ENCODE measurements at regions not wholly inside any gene's neighbourhood (a gene's known extent, or its start where the extent isn't known, plus 50 kb on each side); places are given as distances from the start of the nearest gene placed in this dataset.

DNA sequence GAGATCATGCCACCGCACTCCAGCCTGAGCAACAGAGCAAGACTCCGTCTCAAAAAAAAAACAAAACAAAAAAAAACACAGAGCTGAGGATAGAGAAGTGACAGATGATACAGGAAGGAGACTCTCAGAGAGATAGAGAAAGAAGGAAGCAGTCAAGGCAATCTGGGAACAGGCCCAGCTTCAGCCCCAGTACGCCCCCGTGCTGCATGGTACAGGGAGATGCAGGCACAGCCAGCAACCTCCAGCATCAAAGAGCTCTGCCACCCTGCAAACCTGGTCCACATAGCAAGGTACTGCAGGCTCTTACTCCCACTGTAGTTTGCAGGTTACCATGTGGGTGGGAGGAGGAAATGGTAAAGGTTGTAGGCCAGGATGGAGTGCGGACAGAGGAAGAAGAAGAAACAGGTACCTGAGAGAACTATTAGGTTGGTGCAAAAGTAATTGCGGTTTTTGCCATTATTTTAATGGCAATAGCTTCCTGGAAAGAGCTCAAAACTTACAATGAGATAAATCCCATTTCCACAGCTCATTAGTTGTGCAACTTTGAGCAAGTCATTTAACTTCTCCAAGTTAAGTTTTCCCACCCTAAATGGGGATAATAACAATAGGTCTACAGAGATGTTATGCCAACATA, 253.0 kb downstream of the ARRDC4 start:
- no peak for TF ChIP-seq POLR2A (IDR thresholded peaks at IDR 0.05)
- TF ChIP-seq EP300 (IDR thresholded peaks at IDR 0.05; ENCODE audit: low read depth) = no peak
- no peak for TF ChIP-seq POLR2AphosphoS5 (IDR thresholded peaks at IDR 0.05)
- TF ChIP-seq, protein P1, sequence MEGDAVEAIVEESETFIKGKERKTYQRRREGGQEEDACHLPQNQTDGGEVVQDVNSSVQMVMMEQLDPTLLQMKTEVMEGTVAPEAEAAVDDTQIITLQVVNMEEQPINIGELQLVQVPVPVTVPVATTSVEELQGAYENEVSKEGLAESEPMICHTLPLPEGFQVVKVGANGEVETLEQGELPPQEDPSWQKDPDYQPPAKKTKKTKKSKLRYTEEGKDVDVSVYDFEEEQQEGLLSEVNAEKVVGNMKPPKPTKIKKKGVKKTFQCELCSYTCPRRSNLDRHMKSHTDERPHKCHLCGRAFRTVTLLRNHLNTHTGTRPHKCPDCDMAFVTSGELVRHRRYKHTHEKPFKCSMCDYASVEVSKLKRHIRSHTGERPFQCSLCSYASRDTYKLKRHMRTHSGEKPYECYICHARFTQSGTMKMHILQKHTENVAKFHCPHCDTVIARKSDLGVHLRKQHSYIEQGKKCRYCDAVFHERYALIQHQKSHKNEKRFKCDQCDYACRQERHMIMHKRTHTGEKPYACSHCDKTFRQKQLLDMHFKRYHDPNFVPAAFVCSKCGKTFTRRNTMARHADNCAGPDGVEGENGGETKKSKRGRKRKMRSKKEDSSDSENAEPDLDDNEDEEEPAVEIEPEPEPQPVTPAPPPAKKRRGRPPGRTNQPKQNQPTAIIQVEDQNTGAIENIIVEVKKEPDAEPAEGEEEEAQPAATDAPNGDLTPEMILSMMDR (IDR thresholded peaks at IDR 0.05) = no peak
- H3K4me1 ChIP-seq = no peaks in the 10 kb centered on the region
- H3K27me3 ChIP-seq = no peaks in the 10 kb centered on the region
- in situ Hi-C loops (cut with MboI; ENCODE audit: low pct_ligation_motif_present in 1 of 4, low pct_unique_long_range_greater_than_20kb in 1 of 4, low sequenced_read_pairs in 3 of 4) (no loop called here), intact Hi-C loops (cut with DNase I; ENCODE audit: low total_unique reads) (no loop called here)
- no peak for DNase-seq
- no peaks in the 10 kb centered on the region for H3K36me3 ChIP-seq
- no peak overlapping the region for H3K4me3 ChIP-seq
- 75 to 79% methylated on average over 4 to 6 of the region's 6 CpGs for WGBS, 2 donors (ENCODE audit: low coverage in 1 of 2)
- H3K9me3 ChIP-seq = no peaks in the 10 kb centered on the region
- no peak overlapping the region for H3K27ac ChIP-seq

DNA sequence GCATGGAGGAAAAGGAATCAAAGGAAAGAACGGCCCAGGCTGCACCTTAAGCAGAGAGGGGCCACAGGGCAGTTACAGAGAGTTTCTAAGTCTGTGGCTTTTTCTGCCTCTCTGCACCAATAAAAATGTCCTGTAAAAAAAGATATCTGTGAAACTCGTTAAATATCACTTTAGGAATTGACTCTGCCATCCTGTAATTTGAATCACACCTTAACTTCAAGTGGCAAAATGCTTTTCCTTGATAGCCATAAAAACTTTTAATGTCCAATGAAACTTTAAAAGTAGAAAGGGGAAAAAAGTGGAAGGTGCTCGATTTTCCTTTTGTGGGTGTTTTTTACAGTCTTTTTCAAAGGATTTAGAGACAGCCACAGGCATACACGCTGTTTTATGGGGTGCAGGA, 255.7 kb downstream of the ARRDC4 start:
- intact Hi-C loops (cut with DNase I; ENCODE audit: low total_unique reads) = no loop called here
- 26 to 36% methylated on average over 4 of the region's 4 CpGs for WGBS, 2 donors (ENCODE audit: low coverage in 1 of 2)

DNA sequence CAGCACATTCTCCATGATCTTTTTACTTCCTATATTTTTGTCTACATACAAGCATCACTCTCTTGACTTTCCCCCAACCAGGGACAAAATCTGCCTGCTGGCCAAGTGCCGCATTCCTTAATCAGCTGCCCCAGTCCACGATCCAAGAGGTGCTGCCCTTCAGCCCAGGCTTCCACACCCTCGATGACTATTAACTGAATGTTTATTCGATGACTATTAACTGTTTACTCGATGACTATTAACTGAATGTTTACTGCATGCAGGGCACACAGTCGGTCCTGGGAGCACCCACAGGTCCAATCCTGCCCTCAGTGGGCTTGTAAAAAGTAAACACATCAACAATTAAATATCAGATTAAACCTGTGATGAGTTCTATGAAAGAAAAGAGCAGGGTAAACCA, 256.9 kb downstream of the ARRDC4 start:
- DNase-seq = no peak
- in situ Hi-C loops (cut with MboI; ENCODE audit: low pct_ligation_motif_present in 1 of 4, low pct_unique_long_range_greater_than_20kb in 1 of 4, low sequenced_read_pairs in 3 of 4) (no loop called here), intact Hi-C loops (cut with DNase I; ENCODE audit: low total_unique reads) (no loop called here)
- 76 to 90% methylated on average over 2 to 6 of the region's 6 CpGs for whole genome bisulfite sequencing, 2 donors (ENCODE audit: low coverage in 1 of 2)
- Histone ChIP-seq H3K36me3 (no peaks in the 10 kb centered on the region), H3K27ac (no peak overlapping the region), H3K4me1 (no peaks in the 10 kb centered on the region), H3K27me3 (no peaks in the 10 kb centered on the region), H3K9me3 (no peaks in the 10 kb centered on the region), H3K4me3 (no peak overlapping the region)
- TF ChIP-seq POLR2AphosphoS5 (IDR thresholded peaks at IDR 0.05) (no peak), POLR2A (IDR thresholded peaks at IDR 0.05) (no peak), EP300 (IDR thresholded peaks at IDR 0.05; ENCODE audit: low read depth) (no peak)
- TF ChIP-seq, protein P1 (IDR thresholded peaks at IDR 0.05) = no peak

More for the DNA sequence above, 255.7 kb downstream of the ARRDC4 start:
- Histone ChIP-seq H3K27ac (no peak overlapping the region), H3K27me3 (no peaks in the 10 kb centered on the region), H3K4me1 (no peaks in the 10 kb centered on the region), H3K36me3 (no peaks in the 10 kb centered on the region), H3K9me3 (no peaks in the 10 kb centered on the region), H3K4me3 (no peak overlapping the region)
- in situ Hi-C loops (cut with MboI; ENCODE audit: low pct_ligation_motif_present in 1 of 4, low pct_unique_long_range_greater_than_20kb in 1 of 4, low sequenced_read_pairs in 3 of 4) = no loop called here
- TF ChIP-seq, protein P1 (IDR thresholded peaks at IDR 0.05) = no peak
- no peak for TF ChIP-seq POLR2A (IDR thresholded peaks at IDR 0.05)
- TF ChIP-seq EP300 (IDR thresholded peaks at IDR 0.05; ENCODE audit: low read depth) = no peak
- TF ChIP-seq POLR2AphosphoS5 (IDR thresholded peaks at IDR 0.05) = no peak
- no peak for DNase-seq

DNA sequence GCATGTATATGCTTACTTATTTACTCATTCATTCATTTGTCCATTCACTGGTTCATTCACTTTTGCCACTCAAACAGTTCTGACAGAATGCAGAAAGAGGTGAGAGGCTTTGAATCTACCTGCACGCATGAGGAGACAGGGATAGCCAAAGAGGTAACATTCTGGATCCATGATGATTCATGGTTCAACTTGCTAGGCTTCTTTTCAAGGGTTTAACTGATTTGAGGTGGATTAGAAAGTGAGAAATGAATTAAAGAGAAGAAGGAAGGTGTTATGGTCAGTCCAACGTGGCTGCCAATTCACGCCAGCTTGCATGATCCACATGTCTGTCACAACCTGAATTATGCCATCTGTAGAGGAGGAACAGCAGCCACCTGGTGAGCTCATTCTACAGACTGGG, 260.6 kb downstream of the ARRDC4 start:
- no peak overlapping the region for H3K27ac ChIP-seq
- no peak overlapping the region for H3K4me3 ChIP-seq
- TF ChIP-seq POLR2AphosphoS5 (IDR thresholded peaks at IDR 0.05) = no peak
- no peak for TF ChIP-seq POLR2A (IDR thresholded peaks at IDR 0.05)
- in situ Hi-C loops (cut with MboI; ENCODE audit: low pct_ligation_motif_present in 1 of 4, low pct_unique_long_range_greater_than_20kb in 1 of 4, low sequenced_read_pairs in 3 of 4) = no loop called here
- WGBS, 2 donors (ENCODE audit: low coverage in 1 of 2) = 74 to 76% methylated on average over 3 of the region's 3 CpGs
- H3K9me3 ChIP-seq = no peaks in the 10 kb centered on the region
- H3K4me1 ChIP-seq = no peaks in the 10 kb centered on the region
- intact Hi-C loops (cut with DNase I; ENCODE audit: low total_unique reads) = no loop called here
- H3K27me3 ChIP-seq = no peaks in the 10 kb centered on the region
- H3K36me3 ChIP-seq = no peaks in the 10 kb centered on the region
- no peak for DNase-seq

DNA sequence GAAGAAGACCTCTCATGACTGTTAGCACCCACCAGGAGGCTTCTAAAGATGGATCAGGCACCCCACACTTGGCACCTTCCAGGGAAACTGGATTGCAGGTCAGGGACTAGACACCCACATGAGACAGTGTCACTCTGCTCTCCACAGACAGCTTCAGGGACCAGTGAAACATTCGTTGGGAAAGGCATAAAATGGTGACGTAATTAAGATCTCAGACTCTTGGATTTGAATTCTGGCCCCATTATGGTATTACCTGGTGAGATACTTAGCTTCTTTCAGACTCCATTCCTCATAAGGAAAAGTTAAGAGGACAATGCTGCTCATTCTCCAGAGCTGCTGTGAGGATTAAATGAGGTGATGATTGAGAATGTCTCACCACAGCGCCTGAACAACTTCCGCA, 261.1 kb downstream of the ARRDC4 start:
- TF ChIP-seq POLR2A (IDR thresholded peaks at IDR 0.05) = no peak
- TF ChIP-seq, protein P1 (IDR thresholded peaks at IDR 0.05) = no peak
- TF ChIP-seq POLR2AphosphoS5 (IDR thresholded peaks at IDR 0.05) = no peak
- no peak for TF ChIP-seq EP300 (IDR thresholded peaks at IDR 0.05; ENCODE audit: low read depth)
- H3K36me3 ChIP-seq = no peaks in the 10 kb centered on the region
- WGBS, 2 donors (ENCODE audit: low coverage in 1 of 2) = 74% methylated on average over 4 of the region's 4 CpGs; no CpG with 5 or more reads in 1 of the 2 donors
- no peak overlapping the region for H3K4me3 ChIP-seq
- H3K27me3 ChIP-seq = no peaks in the 10 kb centered on the region
- no peak overlapping the region for H3K27ac ChIP-seq
- no peak for DNase-seq
- no peaks in the 10 kb centered on the region for H3K9me3 ChIP-seq
- H3K4me1 ChIP-seq = no peaks in the 10 kb centered on the region
- intact Hi-C loops (cut with DNase I; ENCODE audit: low total_unique reads) = no loop called here
- in situ Hi-C loops (cut with MboI; ENCODE audit: low pct_ligation_motif_present in 1 of 4, low pct_unique_long_range_greater_than_20kb in 1 of 4, low sequenced_read_pairs in 3 of 4) = no loop called here
